Loucy (cell line): ENCODE measurements at regions not wholly inside any gene's neighbourhood (a gene's known extent, or its start where the extent isn't known, plus 50 kb on each side); places are given as distances from the start of the nearest gene placed in this dataset.

Experiments used
- CTCF ChIP-seq: fragments of 200-600 bp; sonication (generic); conservative IDR thresholded peaks from 2 replicates; pipeline ENCODE4 v1.5.1; 2014; ENCODE audit warnings: mild to moderate bottlenecking, antibody characterized with exemption, low read length
- EZH2phosphoT487 ChIP-seq: fragments of 200-600 bp; IDR thresholded peaks from 2 replicates; pipeline ENCODE4 v1.6.1; 2018; ENCODE audit warnings: antibody characterized with exemption, mild to moderate bottlenecking, moderate library complexity, borderline replicate concordance

DNA sequence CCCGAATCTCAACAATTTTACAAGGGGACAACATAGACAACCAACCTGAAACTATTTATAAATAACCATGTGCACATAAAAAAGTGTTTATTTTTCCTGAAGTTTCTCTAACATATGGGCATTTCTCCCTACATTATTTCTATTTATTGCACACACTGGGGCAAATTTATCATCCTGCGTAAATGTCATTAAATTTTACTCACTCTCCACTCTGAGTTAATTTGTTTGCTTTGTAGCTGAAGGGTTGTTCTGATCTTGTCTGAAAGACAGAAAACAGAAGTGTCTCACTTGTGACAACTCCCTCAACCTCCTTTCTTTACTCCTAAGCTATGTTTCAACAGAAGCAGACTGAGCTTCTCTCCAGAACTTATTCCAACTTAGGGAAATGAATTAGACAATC lies 194.2 kb downstream of the HIPK3 start:
- no peak for TF ChIP-seq EZH2phosphoT487
- no peak for TF ChIP-seq CTCF
